Gastrocnemius medialis (tissue), 4 donors: ENCODE measurements at regions not wholly inside any gene's neighbourhood (a gene's known extent, or its start where the extent isn't known, plus 50 kb on each side); places are given as distances from the start of the nearest gene placed in this dataset.

ENCODE experiments used
- POLR2A ChIP-seq, 2 donors: fragments of 450-650 bp; IDR thresholded peaks; one replicate each; pipeline ENCODE4 v1.6.1; 2017; ENCODE audit warnings: antibody characterized with exemption in 2 of 2, mild to moderate bottlenecking in 2 of 2, moderate library complexity in 2 of 2
- TF ChIP-seq, protein P1 (sequence below), 5 experiments: fragments of 450-650 bp in 3 of 5; fragments of 200-600 bp in 2 of 5; sonication (generic) in 2 of 5; IDR thresholded peaks in 4 of 5; conservative IDR thresholded peaks in 1 of 5; 1 replicate in 4 of 5; 2 replicates in 1 of 5; pipeline ENCODE4 v1.5.1; 2016 to 2019; ENCODE audit warnings: antibody characterized with exemption in 5 of 5, mild to moderate bottlenecking in 3 of 5, moderate library complexity in 3 of 5

DNA sequence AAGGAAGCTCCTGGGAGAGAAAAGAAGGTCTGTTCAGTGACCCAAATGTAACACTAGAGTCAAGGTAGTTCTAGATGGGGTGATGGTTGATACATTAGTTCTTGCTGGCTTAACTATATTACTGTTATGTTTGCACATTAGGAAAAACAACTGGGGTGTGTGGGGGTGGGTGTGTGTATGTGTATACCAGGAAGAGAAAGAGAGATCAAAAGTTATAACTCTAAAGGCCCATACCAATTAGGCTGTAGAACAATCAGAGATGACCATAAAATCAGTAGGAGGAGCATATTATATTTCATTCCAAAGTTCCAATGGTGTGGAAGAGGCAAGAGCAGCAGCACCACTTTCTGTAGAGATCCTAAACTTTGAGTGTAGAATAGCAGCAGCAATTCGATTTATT lies 134.7 kb upstream of the FMR1 start:
- TF ChIP-seq, protein P1, sequence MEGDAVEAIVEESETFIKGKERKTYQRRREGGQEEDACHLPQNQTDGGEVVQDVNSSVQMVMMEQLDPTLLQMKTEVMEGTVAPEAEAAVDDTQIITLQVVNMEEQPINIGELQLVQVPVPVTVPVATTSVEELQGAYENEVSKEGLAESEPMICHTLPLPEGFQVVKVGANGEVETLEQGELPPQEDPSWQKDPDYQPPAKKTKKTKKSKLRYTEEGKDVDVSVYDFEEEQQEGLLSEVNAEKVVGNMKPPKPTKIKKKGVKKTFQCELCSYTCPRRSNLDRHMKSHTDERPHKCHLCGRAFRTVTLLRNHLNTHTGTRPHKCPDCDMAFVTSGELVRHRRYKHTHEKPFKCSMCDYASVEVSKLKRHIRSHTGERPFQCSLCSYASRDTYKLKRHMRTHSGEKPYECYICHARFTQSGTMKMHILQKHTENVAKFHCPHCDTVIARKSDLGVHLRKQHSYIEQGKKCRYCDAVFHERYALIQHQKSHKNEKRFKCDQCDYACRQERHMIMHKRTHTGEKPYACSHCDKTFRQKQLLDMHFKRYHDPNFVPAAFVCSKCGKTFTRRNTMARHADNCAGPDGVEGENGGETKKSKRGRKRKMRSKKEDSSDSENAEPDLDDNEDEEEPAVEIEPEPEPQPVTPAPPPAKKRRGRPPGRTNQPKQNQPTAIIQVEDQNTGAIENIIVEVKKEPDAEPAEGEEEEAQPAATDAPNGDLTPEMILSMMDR (IDR thresholded peaks at IDR 0.05 in 4 of 5, conservative IDR thresholded peaks at IDR 0.05 in 1 of 5), result no peak
- no peak for TF ChIP-seq POLR2A (IDR thresholded peaks at IDR 0.05)
